Fibroblast of the aortic adventitia (primary cell): ENCODE measurements at regions not wholly inside any gene's neighbourhood (a gene's known extent, or its start where the extent isn't known, plus 50 kb on each side); places are given as distances from the start of the nearest gene placed in this dataset.

Source experiments
- DNase-seq: peaks from one replicate; pipeline ENCODE4 v3.0.0-alpha.2; 2010; ENCODE audit warnings: low read depth
- H3K4me3 ChIP-seq: 2 replicates; pipeline ENCODE4 v1.5.1; 2011; ENCODE audit warnings: low read depth, mild to moderate bottlenecking, control low read depth, low read length, moderate library complexity
- CTCF ChIP-seq: IDR thresholded peaks from 2 replicates; pipeline ENCODE4 v1.5.1; 2011; ENCODE audit warnings: mild to moderate bottlenecking, low read length, control low read depth, inconsistent platforms; ENCODE audit not compliant: insufficient read depth

GRCh38 chr11:70819022-70819421 is 420.7 kb downstream of the CTTN start:
- H3K4me3 ChIP-seq = no peak overlapping the region
- no peak for DNase-seq
- TF ChIP-seq CTCF = no peak

- no peak for TF ChIP-seq CTCF
- H3K4me3 ChIP-seq = no peak overlapping the region
- no peak for DNase-seq
Observed at GRCh38 chr11:70820311-70820710, 422.0 kb downstream of the CTTN start.

GRCh38 chr11:70820712-70821111 is 422.4 kb downstream of the CTTN start:
- no peak for TF ChIP-seq CTCF
- no peak for DNase-seq
- no peak overlapping the region for H3K4me3 ChIP-seq

GRCh38 chr11:70823771-70824170 is 425.4 kb downstream of the CTTN start:
- no peak for TF ChIP-seq CTCF
- H3K4me3 ChIP-seq = no peak overlapping the region
- DNase-seq = no peak

- TF ChIP-seq CTCF = no peak
- DNase-seq = no peak
- no peak overlapping the region for H3K4me3 ChIP-seq
Observed at GRCh38 chr11:70824605-70825245, 426.4 kb downstream of the CTTN start.

- H3K4me3 ChIP-seq = no peak overlapping the region
- DNase-seq = no peak
- TF ChIP-seq CTCF = no peak
Observed at GRCh38 chr11:70825893-70826540, 426.4 kb downstream of the SHANK2 start.
